ENCODE measurements at regions not wholly inside any gene's neighbourhood (a gene's known extent, or its start where the extent isn't known, plus 50 kb on each side); places are given as distances from the start of the nearest gene placed in this dataset.

- DNase-seq = no peak
Measured at GRCh38 chr10:129161150-129161549, 305.9 kb upstream of the MGMT start.

- no peak for DNase-seq
Measured at GRCh38 chr10:129163531-129163930, 303.5 kb upstream of the MGMT start.

GRCh38 chr10:129165076-129165720 lies 301.8 kb upstream of the MGMT start:
- DNase-seq = no peak

- DNase-seq = no peak
Measured at GRCh38 chr10:129165770-129166169, 301.3 kb upstream of the MGMT start.

GRCh38 chr10:129168660-129169059 lies 298.4 kb upstream of the MGMT start:
- DNase-seq = no peak

- no peak for DNase-seq
Measured at GRCh38 chr10:129169115-129169514, 297.9 kb upstream of the MGMT start.

- no peak for DNase-seq
Measured at GRCh38 chr10:129170812-129171211, 296.2 kb upstream of the MGMT start.

- no peak for DNase-seq
Measured at GRCh38 chr10:129171812-129172211, 295.2 kb upstream of the MGMT start.

GRCh38 chr10:129174232-129175014 lies 292.6 kb upstream of the MGMT start:
- no peak for DNase-seq

- no peak for DNase-seq
Measured at GRCh38 chr10:129179245-129179971, 287.6 kb upstream of the MGMT start.

- DNase-seq = no peak
Measured at GRCh38 chr10:129179972-129180678, 286.9 kb upstream of the MGMT start.

GRCh38 chr10:129184196-129184595 lies 282.8 kb upstream of the MGMT start:
- DNase-seq = no peak

GRCh38 chr10:129187331-129187730 lies 279.7 kb upstream of the MGMT start:
- DNase-seq = no peak

GRCh38 chr10:129191797-129192196 lies 275.2 kb upstream of the MGMT start:
- no peak for DNase-seq

GRCh38 chr10:129192344-129193128 lies 274.5 kb upstream of the MGMT start:
- no peak for DNase-seq

- no peak for DNase-seq
Measured at GRCh38 chr10:129193148-129193547, 273.9 kb upstream of the MGMT start.

GRCh38 chr10:129194181-129194870 lies 272.7 kb upstream of the MGMT start:
- no peak for DNase-seq

GRCh38 chr10:129199826-129200225 lies 267.2 kb upstream of the MGMT start:
- DNase-seq = no peak

- DNase-seq = no peak
Measured at GRCh38 chr10:129203819-129204218, 263.2 kb upstream of the MGMT start.

GRCh38 chr10:129207297-129207696 lies 259.7 kb upstream of the MGMT start:
- no peak for DNase-seq

GRCh38 chr10:129210876-129211275 lies 256.2 kb upstream of the MGMT start:
- no peak for DNase-seq

- DNase-seq = no peak
Measured at GRCh38 chr10:129213256-129213655, 253.8 kb upstream of the MGMT start.
